ENCODE measurements at regions not wholly inside any gene's neighbourhood (a gene's known extent, or its start where the extent isn't known, plus 50 kb on each side); places are given as distances from the start of the nearest gene placed in this dataset.

DNA sequence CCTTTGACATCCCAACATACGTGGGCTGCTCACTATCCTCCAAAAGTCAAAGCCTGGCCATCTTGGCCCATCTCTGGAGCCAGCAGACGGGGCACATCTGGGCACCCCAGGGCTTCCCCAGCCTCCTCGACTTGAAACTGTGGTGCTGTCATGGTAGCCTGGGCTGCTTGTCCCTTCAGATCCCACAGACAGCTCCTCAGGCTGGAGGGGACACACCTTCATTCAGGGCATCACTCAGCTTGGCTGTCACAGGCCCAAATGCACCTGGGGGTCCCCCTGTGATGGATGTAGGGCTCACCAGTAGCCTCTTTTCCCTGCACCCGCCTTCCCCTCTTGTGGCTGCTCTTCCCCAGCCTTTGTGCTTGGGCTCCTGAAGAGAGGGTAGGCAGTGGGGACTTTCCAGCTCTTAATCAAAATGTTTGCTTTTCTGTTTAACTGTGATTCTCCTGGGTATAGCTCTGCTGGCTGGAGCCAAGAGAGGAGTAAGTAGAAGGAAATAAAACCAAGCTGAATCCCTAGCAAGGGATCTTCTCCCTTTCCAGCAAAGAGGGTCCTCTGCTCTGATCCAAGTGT lies 92.3 kb downstream of the GYPC start:
- no peak for DNase-seq (ENCODE audit: low spot score)

DNA sequence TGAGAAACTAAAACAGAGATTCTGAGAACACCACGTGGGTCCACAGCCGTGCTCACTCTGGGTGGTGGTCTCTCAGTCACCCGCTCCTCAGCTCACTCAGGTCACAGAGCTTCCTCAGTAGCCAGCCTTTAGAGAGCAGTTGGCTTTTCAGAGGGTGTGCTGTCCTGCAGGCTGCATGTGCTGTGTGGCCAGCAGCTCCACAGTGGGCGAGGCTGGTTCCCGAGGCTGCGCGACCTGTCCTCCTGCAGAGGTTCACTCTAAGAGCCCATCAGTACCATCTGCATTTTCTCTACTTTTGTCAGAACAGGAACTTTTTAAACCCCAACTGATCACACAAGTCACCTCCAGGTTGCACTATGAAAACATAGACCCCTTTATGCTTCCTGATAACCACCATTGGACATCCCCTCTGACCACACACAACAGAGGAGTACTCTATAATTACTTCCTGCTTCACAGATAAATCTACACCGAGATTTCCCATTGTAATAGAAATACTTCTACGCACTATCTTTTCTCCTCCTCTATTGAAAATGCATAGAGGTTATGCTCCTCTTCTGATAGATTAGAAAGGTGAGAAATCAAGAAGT lies 93.1 kb downstream of the GYPC start:
- DNase-seq (ENCODE audit: low spot score): no peak

DNA sequence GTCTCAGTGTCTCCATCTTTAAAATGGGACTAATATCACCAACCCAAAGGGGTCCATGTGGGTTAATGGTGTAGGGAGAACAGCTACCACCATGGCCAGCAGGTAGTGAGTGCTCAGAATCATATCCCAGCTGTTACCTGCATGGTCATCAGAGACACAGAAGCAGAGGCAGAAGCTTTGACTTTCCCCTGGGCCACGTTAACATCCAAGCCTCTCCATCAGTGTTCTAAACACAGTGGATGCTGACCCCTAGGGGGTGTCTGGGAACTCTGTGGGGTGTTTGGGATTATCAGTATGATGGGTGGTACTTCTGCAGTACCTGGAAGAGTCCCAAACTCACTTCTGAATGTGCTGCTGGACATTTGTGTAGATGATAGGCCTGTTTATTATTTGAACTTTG lies 93.6 kb downstream of the GYPC start:
- no peak for DNase-seq (ENCODE audit: low spot score)

DNA sequence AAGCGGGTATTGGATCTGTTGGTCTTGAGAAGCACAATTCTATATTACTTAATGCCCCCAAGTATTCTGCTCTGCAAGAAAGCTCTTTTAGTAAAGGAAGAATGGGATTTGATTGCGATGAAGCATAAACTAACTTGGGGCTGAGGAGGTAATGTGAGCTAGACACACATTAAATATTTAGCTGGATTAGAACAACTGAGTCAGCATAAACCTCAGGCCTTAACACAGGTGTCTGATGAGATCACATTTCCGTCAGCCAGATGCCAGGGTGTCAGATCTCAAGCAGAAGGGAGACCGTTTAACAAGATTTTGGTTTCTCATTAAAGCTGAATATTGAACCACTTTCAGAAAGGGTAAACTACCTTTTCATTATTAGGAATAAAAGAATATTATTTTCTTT lies 94.5 kb downstream of the GYPC start:
- no peak for DNase-seq (ENCODE audit: low spot score)

DNA sequence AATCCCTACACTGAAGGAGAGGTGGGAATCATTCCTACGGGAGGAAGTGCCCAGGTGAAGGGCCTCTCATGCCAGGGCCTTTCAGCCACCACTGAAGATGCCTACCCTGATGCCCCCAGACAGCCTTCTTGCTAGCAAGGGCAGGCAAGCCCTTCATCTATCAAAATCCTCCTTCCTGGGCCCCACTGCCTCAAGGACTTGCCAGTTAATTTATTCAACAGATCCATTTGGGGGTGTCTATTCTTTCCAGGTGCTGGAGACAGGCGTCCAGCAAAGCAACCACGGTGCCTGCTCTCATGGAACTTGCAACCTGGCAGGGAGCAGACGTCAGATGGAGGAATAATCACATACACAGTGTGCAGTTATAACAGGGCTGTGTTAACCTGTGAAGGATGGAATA lies 95.5 kb downstream of the GYPC start:
- no peak for DNase-seq (ENCODE audit: low spot score)

DNA sequence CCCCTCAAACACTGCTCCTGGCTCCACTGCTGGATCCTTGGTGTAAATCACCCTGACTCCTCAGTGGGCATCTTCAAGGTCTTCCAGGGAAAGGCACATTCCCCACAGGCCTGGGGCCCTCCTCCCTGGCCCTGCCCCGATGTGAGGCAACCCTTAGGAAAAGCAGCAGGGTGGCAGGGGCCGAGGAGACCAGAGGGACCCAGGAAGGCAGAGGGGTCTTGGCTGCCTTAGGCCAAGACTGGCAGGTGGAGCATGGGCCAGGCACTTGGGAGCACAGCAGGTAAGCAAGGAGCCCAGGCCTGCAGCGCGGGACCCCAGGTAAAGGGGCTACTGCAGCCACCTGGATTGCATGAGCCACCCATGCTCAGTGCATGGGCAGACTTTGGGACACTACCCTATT lies 96.9 kb downstream of the GYPC start:
- DNase-seq (ENCODE audit: low spot score): no peak

DNA sequence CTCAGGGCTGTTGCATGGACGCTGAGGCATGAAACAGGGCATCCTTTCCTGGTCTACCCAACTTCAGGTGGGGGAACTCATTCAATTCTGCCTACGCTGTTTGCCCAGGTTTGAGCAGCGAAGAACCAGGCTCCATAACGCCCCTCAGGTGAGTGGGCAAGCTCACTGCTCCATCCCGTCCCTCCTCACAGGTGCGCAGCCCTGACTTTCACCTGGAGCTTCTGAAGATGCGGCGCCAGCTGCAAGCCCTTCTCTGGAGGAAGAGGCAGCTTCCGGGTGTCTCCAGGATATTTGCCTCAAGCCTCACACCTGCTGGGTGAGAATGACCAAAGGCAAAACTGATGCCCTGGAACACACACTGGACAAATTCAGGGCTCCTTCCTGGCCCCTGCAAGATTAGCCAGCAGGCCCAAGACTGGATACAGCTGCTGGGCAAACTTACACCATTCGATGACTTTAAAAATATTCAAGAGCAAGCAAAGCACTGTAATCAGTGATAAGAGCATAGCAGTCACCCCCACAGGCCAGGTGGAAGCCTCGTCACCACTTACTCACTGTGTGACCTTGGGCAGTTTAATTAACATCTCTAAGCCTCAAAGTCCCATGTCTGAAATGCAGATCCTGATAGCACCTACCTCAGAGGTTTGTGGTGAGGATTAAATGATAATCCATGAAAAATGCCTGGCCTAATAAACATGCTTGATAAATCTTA lies 97.7 kb downstream of the GYPC start:
- DNase-seq (ENCODE audit: low spot score): no peak

DNA sequence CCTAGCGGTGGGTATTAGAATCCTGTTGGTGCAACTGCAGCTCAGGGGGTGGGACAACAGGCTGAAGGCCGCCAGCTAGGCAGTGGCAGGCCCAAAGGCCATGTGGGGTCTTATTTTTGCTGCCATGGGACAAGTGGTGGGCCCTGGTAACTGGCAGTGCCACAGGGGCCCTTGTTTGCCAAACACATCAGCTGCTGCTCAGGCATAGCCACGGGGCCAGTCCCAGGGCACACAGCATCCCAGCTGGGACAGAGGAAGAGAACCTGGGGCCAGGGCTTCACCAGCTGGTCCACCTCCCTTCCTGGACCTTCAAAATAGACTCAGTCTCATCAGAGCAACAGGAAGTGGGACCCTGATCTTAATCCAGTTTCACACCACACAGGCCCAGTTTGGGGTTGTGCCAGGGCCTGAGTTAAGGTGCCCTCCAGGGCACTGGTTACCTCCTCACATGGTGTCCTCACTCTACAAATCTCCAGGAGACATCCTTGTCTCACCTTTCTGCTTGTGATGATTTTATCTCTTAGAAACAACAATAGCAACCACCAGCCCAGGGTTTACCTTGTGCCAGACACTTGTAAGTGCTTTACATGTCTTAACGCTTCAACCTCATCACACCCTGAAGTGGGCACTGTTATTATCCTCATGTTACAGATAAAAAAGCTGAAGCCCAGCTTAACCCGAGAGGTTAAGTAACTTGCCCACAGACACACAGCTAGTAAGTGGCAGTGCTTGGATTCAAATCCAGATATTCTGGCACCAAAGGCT lies 98.5 kb downstream of the GYPC start:
- DNase-seq (ENCODE audit: low spot score): no peak

DNA sequence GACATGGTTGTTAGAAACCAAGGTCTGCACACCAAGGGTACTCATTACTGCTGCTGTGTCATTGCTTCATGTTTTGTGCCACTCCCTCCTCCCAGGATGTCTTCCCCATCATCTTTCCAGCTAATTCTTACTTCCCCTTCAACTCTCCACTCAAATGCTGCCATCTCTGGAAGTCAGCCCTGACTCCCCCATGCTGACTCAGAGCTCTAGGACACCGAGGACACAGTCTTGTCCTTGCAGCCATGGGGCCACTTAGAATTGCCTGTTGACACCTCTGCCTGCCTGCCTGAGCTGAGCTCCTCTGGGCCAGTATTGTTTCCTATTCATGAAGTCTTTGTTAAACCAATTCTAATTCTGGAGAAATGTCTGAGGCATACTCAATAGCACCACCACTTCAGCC lies 100.2 kb downstream of the GYPC start:
- DNase-seq (ENCODE audit: low spot score): no peak

DNA sequence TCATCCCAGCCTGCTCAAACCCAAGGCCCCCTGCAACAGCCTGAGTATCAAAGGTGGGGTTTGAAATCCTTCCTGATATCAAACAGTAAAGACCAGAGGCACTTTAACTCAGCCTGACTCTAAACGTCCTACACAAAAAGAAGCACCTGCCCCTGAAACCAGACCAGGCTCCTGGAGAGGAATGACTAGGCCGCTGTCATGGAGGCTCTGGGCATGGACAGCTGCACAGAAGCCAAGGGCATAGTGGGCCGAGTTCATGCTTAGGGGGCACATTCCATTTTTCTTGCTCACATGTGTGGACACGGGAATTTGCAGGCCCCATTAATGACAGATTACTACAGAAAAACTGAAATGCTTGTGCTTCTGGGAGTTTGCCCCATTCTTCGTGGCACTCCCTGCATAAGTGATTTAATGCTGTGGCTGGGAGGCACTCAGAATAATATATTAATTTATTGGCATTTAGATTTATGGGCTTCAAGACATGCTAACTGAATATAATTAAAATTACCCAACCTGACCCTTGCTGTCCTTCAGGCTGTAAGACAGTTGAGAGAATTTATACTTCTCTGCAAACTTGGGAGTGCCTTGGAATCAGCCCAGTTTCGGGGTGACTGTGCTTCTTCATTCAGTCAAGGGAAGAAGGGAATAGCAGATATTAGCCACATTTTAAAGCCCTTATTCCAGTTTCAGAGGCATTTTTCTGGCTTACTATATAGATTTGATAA lies 105.5 kb downstream of the GYPC start:
- DNase-seq (ENCODE audit: low spot score): no peak

DNA sequence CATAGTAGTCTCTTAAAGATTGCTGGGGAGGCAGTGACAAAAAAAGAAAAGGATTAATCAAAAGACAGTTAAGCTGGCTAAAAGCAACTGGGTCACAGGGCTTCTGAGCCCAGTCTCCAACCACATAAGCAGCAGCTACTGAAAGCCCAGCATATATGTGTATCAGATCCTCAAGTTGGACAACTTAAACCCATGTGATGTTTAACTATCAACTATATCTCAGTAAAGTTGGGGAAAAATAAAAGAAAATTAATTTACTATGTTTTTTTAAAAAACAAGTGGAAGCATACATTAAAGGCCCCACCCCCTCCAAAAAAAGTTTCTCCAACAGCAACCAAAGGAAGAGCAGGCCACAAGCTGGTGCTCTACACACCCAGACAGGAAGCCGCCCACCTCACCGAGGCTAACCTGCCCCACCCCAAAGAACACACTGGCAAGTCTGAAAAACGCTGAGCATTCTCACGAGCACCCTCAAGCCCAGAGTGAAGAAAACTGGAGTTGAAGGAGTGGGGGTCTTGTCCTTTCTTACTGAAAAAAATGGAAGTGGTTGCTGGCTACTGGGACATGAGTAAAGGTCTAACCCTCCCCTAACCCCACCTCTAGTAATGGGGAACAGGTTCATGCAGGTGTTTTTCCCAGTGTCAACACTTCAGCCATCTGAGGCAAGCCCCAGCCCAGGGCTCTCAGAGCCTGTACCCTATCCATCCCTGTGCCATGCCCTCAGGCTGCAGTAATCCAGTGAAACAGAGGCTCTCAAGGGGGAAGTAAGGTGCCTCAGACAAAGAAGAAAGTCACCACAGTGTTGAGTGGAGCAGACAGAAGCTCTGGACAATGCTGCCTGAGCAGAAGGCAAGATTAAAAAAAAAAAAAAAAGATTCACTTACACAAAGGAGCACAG lies 106.3 kb downstream of the GYPC start:
- DNase-seq (ENCODE audit: low spot score): no peak

DNA sequence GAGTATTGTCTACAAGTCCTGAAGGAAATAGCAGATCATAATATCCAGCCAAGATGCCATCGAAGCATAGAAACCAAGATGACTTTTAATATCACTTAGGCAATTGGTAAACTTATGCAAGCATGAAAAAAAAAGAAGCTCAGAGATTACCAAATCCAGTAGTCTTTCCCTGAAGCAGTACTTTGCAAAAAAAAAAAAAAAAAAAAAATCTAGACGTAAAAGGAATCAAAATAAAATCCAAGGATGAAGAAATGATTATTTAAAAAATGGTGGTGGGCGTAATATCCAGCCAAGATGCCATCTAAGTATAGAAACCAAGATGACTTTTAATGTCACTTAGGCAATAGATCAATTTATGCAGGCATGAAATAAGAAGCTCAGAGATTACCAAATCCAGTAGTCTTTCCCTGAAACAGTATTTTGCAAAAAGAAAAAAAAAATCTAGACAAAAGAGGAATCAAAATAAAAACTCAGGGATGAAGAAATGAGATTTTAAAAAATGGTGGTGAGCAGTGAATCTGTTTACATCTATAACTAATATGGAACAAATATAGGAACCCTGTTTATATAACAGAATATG lies 108.8 kb downstream of the GYPC start:
- DNase-seq (ENCODE audit: low spot score): no peak

DNA sequence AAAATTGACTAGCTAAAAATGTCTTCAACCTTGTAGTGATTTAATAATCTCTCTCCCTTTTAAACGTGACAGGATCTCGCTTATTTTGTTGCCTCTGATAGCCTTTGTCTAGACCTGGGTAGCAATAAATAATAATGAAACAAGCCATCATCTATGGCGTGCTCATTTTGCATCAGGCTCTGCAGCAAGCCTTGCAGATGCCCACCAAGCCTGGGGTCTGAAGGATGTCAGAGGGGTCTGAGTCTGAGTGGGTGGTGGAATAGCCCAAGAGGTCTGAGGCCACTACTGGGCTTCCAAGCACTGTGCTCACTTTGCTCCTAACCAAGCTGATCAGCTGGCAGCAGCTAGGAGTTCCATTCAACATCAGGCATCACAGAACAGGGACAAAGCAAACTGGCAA lies 109.4 kb downstream of the GYPC start:
- DNase-seq (ENCODE audit: low spot score): no peak

DNA sequence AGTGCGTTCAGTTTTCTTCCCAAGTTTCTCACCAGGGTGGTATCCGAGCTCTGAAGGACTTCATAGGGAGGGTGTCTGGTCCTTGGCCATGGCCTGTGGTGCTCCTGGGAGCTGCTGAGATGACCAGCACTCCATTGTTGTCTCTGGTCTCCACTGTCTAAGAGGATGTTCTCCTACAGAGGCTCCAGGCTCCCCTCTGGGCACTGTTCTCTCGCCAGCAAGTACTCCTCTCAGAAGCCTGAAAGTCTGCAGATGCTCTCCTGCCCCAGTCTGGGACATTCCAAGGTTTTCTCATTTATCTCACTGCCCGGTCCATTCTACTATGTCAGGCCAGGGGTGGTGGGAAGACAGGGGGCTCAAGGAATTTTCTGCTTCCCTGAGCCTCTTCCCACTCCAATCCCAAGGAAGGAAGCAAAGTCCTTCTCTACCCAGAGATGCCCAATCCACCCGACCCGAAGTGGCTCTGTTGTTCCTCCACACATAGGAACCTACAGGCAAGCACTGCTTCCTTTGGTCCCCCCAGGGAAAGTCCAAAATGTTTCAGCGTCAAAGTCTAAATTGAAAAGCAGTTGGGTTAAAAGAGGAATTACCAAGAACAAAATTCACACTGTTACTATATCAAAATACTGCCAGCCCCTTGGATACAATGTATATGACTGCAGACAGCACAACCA lies 110.5 kb downstream of the GYPC start:
- no peak for DNase-seq (ENCODE audit: low spot score)

DNA sequence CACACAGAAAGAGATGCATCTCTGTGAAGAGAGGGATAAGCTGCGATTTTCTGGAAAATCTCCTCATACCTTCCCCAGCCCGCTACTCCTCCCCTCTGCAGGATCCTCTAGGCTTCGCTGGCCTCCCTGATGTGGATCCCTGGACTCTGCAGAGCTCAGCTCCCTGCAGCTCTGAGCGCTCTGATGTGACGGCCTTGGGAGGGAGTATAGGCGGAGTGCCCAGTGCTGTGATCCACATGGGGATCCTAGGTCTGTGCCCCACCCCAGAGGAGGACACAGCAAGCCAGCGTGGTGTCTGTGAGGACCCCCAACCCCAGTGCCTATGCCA lies 111.0 kb downstream of the GYPC start:
- DNase-seq (ENCODE audit: low spot score): no peak

DNA sequence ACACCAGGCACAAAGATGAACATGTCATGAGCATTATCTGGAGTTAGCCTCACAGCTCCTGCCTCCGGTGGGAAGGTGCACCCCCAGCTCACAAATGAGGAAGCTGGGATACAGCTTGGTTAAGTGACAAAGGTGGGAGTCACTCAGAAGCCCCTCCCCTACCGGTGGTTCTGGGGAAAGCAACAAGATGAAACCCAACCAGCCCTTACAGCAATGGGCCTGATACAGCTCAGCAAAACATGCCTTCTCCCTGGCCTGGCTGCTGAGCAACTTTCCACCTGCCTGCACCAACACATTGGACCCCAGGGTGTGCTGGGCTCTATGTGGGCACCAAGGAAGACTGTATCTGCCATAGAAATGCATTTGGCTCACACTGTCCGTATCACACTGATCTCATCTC lies 113.2 kb downstream of the GYPC start:
- no peak for DNase-seq (ENCODE audit: low spot score)

DNA sequence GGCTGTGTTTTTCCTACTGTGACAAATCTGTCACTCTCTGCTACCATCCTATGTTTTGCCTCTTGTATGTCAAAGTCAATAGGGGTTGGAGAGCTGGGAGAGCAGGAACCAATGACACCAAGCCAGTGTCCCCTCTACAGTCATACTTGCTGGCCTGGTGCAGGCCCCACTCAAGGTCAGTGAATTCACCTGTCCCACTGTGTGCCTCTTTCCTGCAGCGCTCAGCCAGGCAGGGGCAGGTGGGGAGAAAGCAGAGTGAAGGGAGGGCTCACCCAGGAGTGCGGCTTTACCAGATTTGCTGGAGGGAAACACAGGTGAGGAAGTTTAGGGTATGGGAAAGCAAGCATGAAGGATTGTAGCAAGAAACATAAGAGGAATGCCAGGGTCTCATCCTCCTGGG lies 114.5 kb downstream of the GYPC start:
- no peak for DNase-seq (ENCODE audit: low spot score)

DNA sequence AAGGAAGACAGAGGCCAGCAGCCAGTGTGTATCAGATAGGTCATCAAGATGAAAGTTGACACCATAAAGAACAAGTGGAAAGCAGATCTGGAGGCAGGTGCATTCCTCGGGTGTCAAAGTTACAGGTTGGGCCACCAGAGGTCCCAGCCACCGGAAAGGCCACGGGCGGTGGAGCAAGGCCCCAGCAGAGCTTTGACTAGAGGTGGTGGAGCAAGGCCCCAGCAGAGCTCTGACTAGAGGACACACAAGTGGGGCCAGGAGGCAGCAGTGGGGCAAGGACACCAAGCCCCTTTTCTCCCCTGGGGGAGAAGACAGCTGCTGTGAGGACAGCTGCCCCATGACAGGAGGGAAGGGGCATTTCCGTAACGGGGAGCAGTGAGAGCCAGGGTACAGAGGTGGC lies 115.1 kb downstream of the GYPC start:
- DNase-seq (ENCODE audit: low spot score): no peak

DNA sequence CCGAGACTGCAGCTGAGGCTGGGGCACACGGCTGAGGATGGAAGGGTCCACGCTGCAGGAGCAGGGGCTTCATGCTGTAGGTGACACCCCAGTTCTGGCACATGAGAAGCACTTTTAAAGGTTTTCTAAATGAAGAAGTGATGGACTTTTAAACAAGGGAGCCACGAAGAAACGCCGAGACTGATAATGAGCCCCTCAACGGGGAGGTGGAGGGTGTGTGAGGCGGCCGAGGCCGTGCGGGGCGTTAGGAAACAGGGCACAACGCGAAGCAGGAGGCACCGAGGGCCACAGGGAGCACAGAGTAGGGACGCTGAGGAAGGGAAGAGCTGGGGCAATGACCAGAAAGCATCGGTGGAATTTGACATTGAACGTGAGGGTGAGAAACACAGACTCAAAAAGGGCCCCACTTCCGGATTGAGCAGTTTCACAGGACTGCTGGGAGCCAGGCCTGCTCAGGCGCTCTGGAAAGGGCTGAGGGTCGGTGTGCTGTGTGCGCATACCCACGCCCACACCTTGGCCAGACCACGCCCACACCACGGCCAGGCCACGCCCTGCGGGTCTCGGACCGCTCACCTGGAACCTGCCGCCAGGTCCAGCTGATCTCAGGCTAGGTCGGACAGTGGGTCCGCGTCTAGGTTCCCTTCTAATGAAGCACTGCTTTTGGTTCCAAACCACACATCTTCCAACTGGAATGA lies 115.7 kb downstream of the GYPC start:
- DNase-seq (ENCODE audit: low spot score): peak; percentile 44

DNA sequence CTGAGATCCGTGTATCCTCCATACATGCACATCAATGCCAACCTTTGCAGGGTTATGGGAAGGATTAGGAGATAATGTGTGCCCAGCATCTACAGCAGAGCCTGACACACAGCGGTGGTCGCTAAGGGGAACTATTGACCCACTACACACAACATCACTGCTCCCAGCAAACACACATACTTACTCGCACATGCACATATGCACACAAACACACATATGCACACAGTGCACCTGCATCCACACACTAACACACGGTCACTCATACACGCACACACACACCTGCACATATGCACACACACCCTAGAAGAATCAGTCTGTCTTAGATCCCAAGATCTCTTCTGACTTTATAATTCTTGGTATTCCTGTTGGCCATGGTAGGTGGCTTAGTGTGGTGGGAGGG lies 118.3 kb downstream of the GYPC start:
- no peak for DNase-seq (ENCODE audit: low spot score)
